RWPE1 (cell line): ENCODE measurements at regions not wholly inside any gene's neighbourhood (a gene's known extent, or its start where the extent isn't known, plus 50 kb on each side); places are given as distances from the start of the nearest gene placed in this dataset.

Source experiments
- CTCF ChIA-PET: fragments of 350-600 bp; sonication (Branson Sonifier 250); formaldehyde crosslinking; extraction: SDS; loops from one replicate; lab custom pipeline; 2021; lab: Yijun Ruan, JAX
- POLR2A ChIA-PET: fragments of 400-600 bp; formaldehyde crosslinking; extraction: SDS; loops from one replicate; lab custom pipeline; 2020; ENCODE audit warnings: antibody characterized with exemption; ENCODE audit not compliant: low non-redundant PET; lab: Yijun Ruan, JAX
- DNase-seq: peaks from one replicate; pipeline ENCODE4 v3.0.0; 2012; ENCODE audit warnings: low spot score
- H3K27ac ChIP-seq: fragments of 450-650 bp; 2 replicates; pipeline ENCODE4 v1.5.1; 2017
- CTCF ChIP-seq: fragments of 450-650 bp; conservative IDR thresholded peaks from 2 replicates; pipeline ENCODE4 v1.5.1; 2017; ENCODE audit warnings: low read depth, mild to moderate bottlenecking

DNA sequence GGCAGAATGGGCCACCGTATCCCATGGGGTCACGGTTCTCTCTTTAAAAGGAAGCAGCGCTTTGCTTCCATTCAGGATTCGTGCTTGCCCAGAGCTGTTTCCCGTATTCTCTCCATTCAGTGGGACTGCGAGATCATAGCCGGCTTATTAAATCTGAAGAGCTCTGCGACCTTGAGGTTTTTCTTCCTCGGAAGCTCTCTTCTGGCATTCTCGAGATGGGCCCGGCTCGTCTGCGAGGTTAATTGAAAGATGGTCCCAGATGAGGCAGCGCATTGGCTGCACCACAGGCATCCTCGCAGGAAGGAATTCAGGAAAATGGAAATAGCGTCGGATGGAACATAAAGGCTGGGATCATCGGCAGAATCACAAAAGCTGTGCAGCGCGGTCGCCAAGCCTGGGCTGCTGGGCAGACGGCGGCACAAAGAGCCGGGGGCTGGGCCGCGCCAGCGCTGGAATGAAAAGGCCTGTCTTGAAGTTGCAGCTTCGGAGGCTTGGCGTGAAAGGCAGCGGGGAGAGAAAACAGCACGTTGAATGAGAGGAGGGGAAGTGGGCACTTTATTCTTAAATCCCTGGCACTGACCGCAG lies 236.2 kb downstream of the IRX2 start:
- CTCF ChIA-PET: no interaction called here
- H3K27ac ChIP-seq: no peak overlapping the region

DNA sequence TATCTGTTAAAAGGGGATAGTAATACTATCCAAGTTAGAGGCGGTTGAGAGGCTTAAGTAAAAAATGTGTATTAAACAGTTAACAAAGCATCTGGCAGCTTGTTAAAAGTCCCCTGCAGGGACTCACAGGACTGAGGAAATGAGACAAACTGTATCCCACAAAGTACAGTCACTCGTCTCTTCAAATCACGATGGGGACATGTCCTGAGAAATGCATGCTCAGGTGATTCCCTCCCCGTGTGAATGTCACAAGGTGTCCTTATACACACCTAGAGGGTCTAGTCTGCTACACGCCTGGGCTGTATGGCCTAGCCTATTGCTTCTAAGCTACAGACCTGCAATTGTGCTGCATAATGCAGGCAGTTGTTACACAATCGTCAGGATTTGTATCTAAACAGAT lies 237.0 kb downstream of the IRX2 start:
- CTCF ChIA-PET: no interaction called here
- POLR2A ChIA-PET: no interaction called here
- no peak for TF ChIP-seq CTCF
- DNase-seq: no peak
- no peak overlapping the region for H3K27ac ChIP-seq

More for the DNA sequence above, 236.2 kb downstream of the IRX2 start:
- POLR2A ChIA-PET: no interaction called here
- no peak for TF ChIP-seq CTCF
- no peak for DNase-seq

- POLR2A ChIA-PET: no interaction called here
- DNase-seq: no peak
- TF ChIP-seq CTCF: no peak
- H3K27ac ChIP-seq: no peak overlapping the region
- CTCF ChIA-PET: no interaction called here
Observed at GRCh38 chr5:2511706-2512105, 239.8 kb downstream of the IRX2 start.

DNA sequence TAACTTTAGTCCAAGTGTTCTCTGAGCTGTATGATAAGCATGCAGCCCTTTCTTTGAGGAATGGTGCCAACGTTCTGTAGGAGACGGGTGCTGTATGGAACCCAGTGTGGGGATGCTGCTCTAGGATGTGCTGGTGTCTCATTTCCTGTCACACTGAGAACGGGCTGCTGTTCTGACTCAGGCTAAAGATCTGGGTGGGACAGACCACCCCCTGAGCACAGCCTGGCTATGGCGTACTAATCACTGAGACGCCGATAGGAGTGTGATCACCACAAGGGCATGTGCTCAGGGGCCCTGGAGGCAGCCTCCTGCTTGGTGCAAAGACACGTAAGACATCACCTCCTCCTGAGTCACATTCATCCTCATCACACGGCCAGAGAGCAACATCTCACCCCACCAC lies 240.4 kb downstream of the IRX2 start:
- DNase-seq: no peak
- POLR2A ChIA-PET: no interaction called here
- TF ChIP-seq CTCF: no peak
- CTCF ChIA-PET: no interaction called here
- no peak overlapping the region for H3K27ac ChIP-seq

DNA sequence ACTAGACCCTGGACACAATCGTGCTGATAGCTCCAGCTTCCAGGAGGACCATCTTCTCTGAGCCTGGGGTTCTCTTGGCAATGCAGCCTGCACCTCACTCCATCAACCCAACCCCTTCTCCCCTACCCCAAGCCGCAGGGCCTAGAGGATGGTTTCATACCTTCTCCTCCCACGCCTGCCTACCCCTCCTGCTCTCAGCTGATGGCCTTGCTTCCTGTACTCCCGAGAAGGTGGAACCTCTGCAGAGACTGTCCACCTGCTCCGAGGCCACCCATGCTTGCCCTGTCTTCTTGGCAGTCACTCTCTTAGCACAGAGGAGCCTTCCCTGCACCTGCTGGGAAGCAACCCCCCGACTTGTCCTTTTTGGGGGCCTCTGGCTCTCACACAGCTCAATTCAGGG lies 241.9 kb downstream of the IRX2 start:
- DNase-seq: no peak
- no peak overlapping the region for H3K27ac ChIP-seq
- TF ChIP-seq CTCF: no peak
- POLR2A ChIA-PET: no interaction called here
- CTCF ChIA-PET: no interaction called here

DNA sequence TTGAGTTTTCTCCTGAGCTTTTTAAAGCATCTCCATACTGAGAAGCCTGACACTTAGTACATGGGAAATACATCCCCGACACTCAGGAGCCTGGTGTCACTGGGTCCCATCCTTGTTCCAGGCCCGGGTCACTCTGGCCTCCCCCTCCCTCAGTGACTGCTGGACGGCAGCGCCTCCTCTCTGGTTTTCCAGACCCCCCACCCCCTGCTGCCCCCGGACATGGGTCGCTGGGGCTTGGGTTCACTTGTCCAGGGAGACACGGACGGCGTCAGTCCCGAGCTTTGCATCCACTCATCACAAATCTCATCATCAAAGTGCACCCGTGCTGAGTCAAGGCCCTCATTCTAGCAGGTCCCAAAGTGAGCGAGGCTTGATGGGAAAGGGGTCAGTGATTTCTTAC lies 243.0 kb downstream of the IRX2 start:
- no peak overlapping the region for H3K27ac ChIP-seq
- ChIA-PET POLR2A (no interaction called here), CTCF (no interaction called here)
- no peak for DNase-seq
- TF ChIP-seq CTCF: no peak
